ENCODE measurements at regions not wholly inside any gene's neighbourhood (a gene's known extent, or its start where the extent isn't known, plus 50 kb on each side); places are given as distances from the start of the nearest gene placed in this dataset.

GRCh38 chr5:119808024-119808423, 178.7 kb downstream of the FAM170A start:
- TF ChIP-seq, protein P1, sequence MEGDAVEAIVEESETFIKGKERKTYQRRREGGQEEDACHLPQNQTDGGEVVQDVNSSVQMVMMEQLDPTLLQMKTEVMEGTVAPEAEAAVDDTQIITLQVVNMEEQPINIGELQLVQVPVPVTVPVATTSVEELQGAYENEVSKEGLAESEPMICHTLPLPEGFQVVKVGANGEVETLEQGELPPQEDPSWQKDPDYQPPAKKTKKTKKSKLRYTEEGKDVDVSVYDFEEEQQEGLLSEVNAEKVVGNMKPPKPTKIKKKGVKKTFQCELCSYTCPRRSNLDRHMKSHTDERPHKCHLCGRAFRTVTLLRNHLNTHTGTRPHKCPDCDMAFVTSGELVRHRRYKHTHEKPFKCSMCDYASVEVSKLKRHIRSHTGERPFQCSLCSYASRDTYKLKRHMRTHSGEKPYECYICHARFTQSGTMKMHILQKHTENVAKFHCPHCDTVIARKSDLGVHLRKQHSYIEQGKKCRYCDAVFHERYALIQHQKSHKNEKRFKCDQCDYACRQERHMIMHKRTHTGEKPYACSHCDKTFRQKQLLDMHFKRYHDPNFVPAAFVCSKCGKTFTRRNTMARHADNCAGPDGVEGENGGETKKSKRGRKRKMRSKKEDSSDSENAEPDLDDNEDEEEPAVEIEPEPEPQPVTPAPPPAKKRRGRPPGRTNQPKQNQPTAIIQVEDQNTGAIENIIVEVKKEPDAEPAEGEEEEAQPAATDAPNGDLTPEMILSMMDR (IDR thresholded peaks at IDR 0.05), result no peak
- no peak for TF ChIP-seq POLR2A (IDR thresholded peaks at IDR 0.05)
- Histone ChIP-seq H3K27ac (no peak overlapping the region), H3K9me3 (no peaks in the 10 kb centered on the region), H3K4me3 (no peak overlapping the region), H3K36me3 (no peaks in the 10 kb centered on the region), H3K4me1 (no peaks in the 10 kb centered on the region), H3K27me3 (no peaks in the 10 kb centered on the region)
- no peak for DNase-seq

- Histone ChIP-seq H3K27me3 (no peaks in the 10 kb centered on the region), H3K36me3 (no peaks in the 10 kb centered on the region), H3K27ac (no peak overlapping the region), H3K9me3 (no peaks in the 10 kb centered on the region), H3K4me1 (no peaks in the 10 kb centered on the region), H3K4me3 (no peak overlapping the region)
- TF ChIP-seq POLR2A (IDR thresholded peaks at IDR 0.05), result no peak
- TF ChIP-seq, protein P1 (IDR thresholded peaks at IDR 0.05), result no peak
- no peak for DNase-seq
Observed at GRCh38 chr5:119808474-119808873, 179.1 kb downstream of the FAM170A start.

DNA sequence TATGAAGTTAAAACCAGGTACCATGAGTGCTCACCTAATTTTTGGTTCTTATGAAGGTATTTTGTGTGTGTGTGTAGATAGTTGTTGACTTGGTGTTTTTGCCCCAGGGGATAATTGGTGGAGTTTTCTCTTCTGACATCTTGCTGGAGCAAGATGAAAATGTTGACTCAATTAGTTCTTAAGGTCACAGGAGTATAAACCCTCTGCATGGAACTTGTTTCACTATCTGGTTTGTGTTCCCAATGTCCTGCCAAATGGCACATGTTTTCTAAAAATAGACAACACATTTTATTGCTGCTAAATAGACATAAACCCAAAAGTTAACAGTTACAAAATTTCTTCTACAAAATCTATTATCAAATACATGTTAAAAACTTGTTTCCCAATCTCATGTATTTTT, 180.9 kb downstream of the FAM170A start:
- TF ChIP-seq, protein P1 (IDR thresholded peaks at IDR 0.05), result no peak
- no peak for TF ChIP-seq POLR2A (IDR thresholded peaks at IDR 0.05)
- no peaks in the 10 kb centered on the region for H3K4me1 ChIP-seq
- H3K4me3 ChIP-seq, result no peak overlapping the region
- no peak for DNase-seq
- no peak overlapping the region for H3K27ac ChIP-seq
- no peaks in the 10 kb centered on the region for H3K36me3 ChIP-seq
- H3K27me3 ChIP-seq, result no peaks in the 10 kb centered on the region
- no peaks in the 10 kb centered on the region for H3K9me3 ChIP-seq

GRCh38 chr5:119811458-119811857, 182.1 kb downstream of the FAM170A start:
- H3K27ac ChIP-seq, result no peak overlapping the region
- no peak overlapping the region for H3K4me3 ChIP-seq
- H3K36me3 ChIP-seq, result no peaks in the 10 kb centered on the region
- no peaks in the 10 kb centered on the region for H3K9me3 ChIP-seq
- H3K4me1 ChIP-seq, result no peaks in the 10 kb centered on the region
- no peak for TF ChIP-seq POLR2A (IDR thresholded peaks at IDR 0.05)
- TF ChIP-seq, protein P1 (IDR thresholded peaks at IDR 0.05), result no peak
- no peak for DNase-seq
- no peaks in the 10 kb centered on the region for H3K27me3 ChIP-seq

DNA sequence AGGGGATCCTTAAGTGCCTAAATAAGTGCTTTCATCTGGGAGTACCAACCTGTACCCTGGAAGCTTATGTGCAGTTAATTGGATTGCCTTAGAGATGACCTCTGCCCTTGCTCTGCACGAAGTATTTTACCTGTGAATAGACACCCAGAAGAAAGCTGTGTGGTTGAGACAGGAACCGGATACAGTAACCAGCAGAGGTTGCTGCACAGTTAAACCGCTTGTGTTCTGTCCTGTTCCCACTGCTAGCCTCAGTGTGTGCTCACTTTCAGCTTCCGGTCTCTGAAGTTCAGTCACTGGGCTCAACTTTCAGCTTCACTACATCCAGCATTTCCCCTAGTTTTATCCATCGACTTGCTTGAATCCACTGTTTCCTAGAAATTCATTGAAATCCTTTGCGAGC, 185.3 kb downstream of the FAM170A start:
- Histone ChIP-seq H3K4me3 (no peak overlapping the region), H3K27ac (no peak overlapping the region), H3K4me1 (no peaks in the 10 kb centered on the region), H3K27me3 (no peaks in the 10 kb centered on the region), H3K36me3 (no peaks in the 10 kb centered on the region), H3K9me3 (no peaks in the 10 kb centered on the region)
- TF ChIP-seq, protein P1 (IDR thresholded peaks at IDR 0.05), result no peak
- TF ChIP-seq POLR2A (IDR thresholded peaks at IDR 0.05), result no peak
- DNase-seq, result no peak

- TF ChIP-seq, protein P1 (IDR thresholded peaks at IDR 0.05), result no peak
- no peak for TF ChIP-seq POLR2A (IDR thresholded peaks at IDR 0.05)
- Histone ChIP-seq H3K4me1 (no peaks in the 10 kb centered on the region), H3K27ac (no peak overlapping the region), H3K4me3 (no peak overlapping the region), H3K27me3 (no peaks in the 10 kb centered on the region), H3K36me3 (no peaks in the 10 kb centered on the region), H3K9me3 (no peaks in the 10 kb centered on the region)
- DNase-seq, result no peak
Observed at GRCh38 chr5:119816055-119816454, 186.7 kb downstream of the FAM170A start.
